ENCODE measurements at regions not wholly inside any gene's neighbourhood (a gene's known extent, or its start where the extent isn't known, plus 50 kb on each side); places are given as distances from the start of the nearest gene placed in this dataset.

- Histone ChIP-seq H3K9me3 (no peaks in the 10 kb centered on the region), H3K27ac (no peak overlapping the region), H3K4me1 (no peaks in the 10 kb centered on the region), H3K4me3 (no peak overlapping the region), H3K27me3 (peaks cover 0 to 36% (median 7%) of the 10 kb centered on the region in 7 donors), H3K36me3 (no peaks in the 10 kb centered on the region)
- ATAC-seq (no peak), DNase-seq (no peak)
- intact Hi-C loops (cut with DNase I), result no loop called here
- TF ChIP-seq, protein P1, sequence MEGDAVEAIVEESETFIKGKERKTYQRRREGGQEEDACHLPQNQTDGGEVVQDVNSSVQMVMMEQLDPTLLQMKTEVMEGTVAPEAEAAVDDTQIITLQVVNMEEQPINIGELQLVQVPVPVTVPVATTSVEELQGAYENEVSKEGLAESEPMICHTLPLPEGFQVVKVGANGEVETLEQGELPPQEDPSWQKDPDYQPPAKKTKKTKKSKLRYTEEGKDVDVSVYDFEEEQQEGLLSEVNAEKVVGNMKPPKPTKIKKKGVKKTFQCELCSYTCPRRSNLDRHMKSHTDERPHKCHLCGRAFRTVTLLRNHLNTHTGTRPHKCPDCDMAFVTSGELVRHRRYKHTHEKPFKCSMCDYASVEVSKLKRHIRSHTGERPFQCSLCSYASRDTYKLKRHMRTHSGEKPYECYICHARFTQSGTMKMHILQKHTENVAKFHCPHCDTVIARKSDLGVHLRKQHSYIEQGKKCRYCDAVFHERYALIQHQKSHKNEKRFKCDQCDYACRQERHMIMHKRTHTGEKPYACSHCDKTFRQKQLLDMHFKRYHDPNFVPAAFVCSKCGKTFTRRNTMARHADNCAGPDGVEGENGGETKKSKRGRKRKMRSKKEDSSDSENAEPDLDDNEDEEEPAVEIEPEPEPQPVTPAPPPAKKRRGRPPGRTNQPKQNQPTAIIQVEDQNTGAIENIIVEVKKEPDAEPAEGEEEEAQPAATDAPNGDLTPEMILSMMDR (IDR thresholded peaks at IDR 0.05), result no peak
- WGBS, 2 donors, result 54 to 67% methylated on average over 7 of the region's 7 CpGs
Measured at GRCh38 chr2:11073776-11074175, 81.5 kb upstream of the SLC66A3 start.

- WGBS, 2 donors, result 90 to 92% methylated on average over 13 of the region's 13 CpGs
- H3K27me3 ChIP-seq, result peaks cover 0 to 36% (median 7%) of the 10 kb centered on the region in 7 donors
- H3K4me1 ChIP-seq, result no peaks in the 10 kb centered on the region
Measured at GRCh38 chr2:11074246-11074820, 80.9 kb upstream of the SLC66A3 start.

DNA sequence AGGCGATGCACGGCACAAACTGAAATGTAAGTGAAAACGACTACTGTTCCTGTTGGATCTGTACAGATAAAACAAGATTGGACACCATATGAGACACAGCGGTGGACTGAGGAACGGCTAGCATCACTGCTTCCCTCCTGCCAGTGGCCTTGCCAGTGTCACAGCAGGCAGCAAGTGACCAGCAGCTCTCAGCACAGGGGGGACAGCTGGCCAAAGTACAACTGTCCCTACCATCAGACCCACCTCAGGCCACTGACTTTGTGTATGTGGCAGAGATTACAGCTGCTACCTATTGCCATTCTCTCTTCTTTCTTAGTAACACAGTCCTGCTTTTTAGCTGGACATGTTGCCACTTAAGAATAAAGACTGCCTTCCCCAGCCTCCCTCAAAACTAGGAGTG, 80.0 kb upstream of the SLC66A3 start:
- H3K4me1 ChIP-seq, result no peaks in the 10 kb centered on the region
- H3K36me3 ChIP-seq, result no peaks in the 10 kb centered on the region
- H3K4me3 ChIP-seq, result no peak overlapping the region
- 90 to 93% methylated on average over 5 of the region's 5 CpGs for WGBS, 2 donors
- ATAC-seq, result no peak
- H3K27ac ChIP-seq, result no peak overlapping the region
- intact Hi-C loops (cut with DNase I), result no loop called here
- TF ChIP-seq, protein P1 (IDR thresholded peaks at IDR 0.05), result no peak
- H3K9me3 ChIP-seq, result no peaks in the 10 kb centered on the region
- H3K27me3 ChIP-seq, result peaks cover 0 to 32% (median 7%) of the 10 kb centered on the region in 7 donors
- DNase-seq, result no peak

More at GRCh38 chr2:11074246-11074820, 80.9 kb upstream of the SLC66A3 start:
- Histone ChIP-seq H3K27ac (no peak overlapping the region), H3K36me3 (no peaks in the 10 kb centered on the region), H3K9me3 (no peaks in the 10 kb centered on the region), H3K4me3 (no peak overlapping the region)
- ATAC-seq (no peak), DNase-seq (no peak)
- intact Hi-C loops (cut with DNase I), result no loop called here
- TF ChIP-seq, protein P1 (IDR thresholded peaks at IDR 0.05), result no peak

- ATAC-seq (no peak), DNase-seq (no peak)
- WGBS, 2 donors, result 58% methylated on average over 3 of the region's 3 CpGs
- intact Hi-C loops (cut with DNase I), result no loop called here
- Histone ChIP-seq H3K4me3 (no peak overlapping the region), H3K27me3 (peaks cover 0 to 25% (median 7%) of the 10 kb centered on the region in 7 donors), H3K27ac (no peak overlapping the region), H3K4me1 (no peaks in the 10 kb centered on the region), H3K9me3 (no peaks in the 10 kb centered on the region), H3K36me3 (no peaks in the 10 kb centered on the region)
- TF ChIP-seq, protein P1 (IDR thresholded peaks at IDR 0.05), result no peak
Measured at GRCh38 chr2:11077411-11077810, 77.9 kb upstream of the SLC66A3 start.

All from heart right ventricle (tissue), 16 donors.